H1 (cell line): ENCODE measurements at regions not wholly inside any gene's neighbourhood (a gene's known extent, or its start where the extent isn't known, plus 50 kb on each side); places are given as distances from the start of the nearest gene placed in this dataset.

Experiments
- CTCF ChIA-PET: fragments of 300-600 bp; sonication (Branson Sonifier 250); formaldehyde crosslinking; loops from one replicate; lab custom pipeline; 2021; ENCODE audit not compliant: partially characterized antibody; lab: Charles Lee
- POLR2A ChIA-PET: fragments of 300-600 bp; sonication (Branson Sonifier 250); formaldehyde crosslinking; loops from one replicate; lab custom pipeline; 2021; ENCODE audit warnings: inconsistent platforms; ENCODE audit not compliant: partially characterized antibody; lab: Charles Lee
- DNase-seq, 2 experiments: peaks; one replicate each; pipeline versions ENCODE4 v3.0.0 to v3.0.0-alpha.2; 2010 to 2022; ENCODE audit warnings: low spot score in 2 of 2, low read depth in 1 of 2, mixed read lengths in 1 of 2
- FAIRE-seq: peaks from 2 replicates; lab custom pipeline; 2011; peaks lifted over from hg19 to GRCh38; lab: Jason Lieb, UNC
- H2AFZ ChIP-seq: 2 replicates; pipeline ENCODE4 v1.8.1; 2012; ENCODE audit warnings: low read length, inconsistent platforms
- H2AK5ac ChIP-seq: 2 replicates; pipeline ENCODE4 v1.6.1; 2013; ENCODE audit warnings: low read depth, low read length
- H2BK120ac ChIP-seq: replicated peaks from 2 replicates; pipeline ENCODE3; 2013; ENCODE audit warnings: low read depth, low read length, inconsistent platforms
- H2BK12ac ChIP-seq: 2 replicates; pipeline ENCODE4 v1.6.1; 2013; ENCODE audit warnings: low read depth, low read length
- H2BK15ac ChIP-seq: 2 replicates; pipeline ENCODE4 v1.6.1; 2013; ENCODE audit warnings: low read length
- H2BK20ac ChIP-seq: 2 replicates; pipeline ENCODE4 v1.6.1; 2013; ENCODE audit warnings: low read length
- H2BK5ac ChIP-seq: 2 replicates; pipeline ENCODE4 v1.6.1; 2013; ENCODE audit warnings: low read depth, low read length
- H3K14ac ChIP-seq: 2 replicates; pipeline ENCODE4 v1.6.1; 2013; ENCODE audit warnings: inconsistent platforms; ENCODE audit not compliant: insufficient read length
- H3K18ac ChIP-seq: 2 replicates; pipeline ENCODE4 v1.6.1; 2013; ENCODE audit warnings: low read length; ENCODE audit errors: extremely low read depth
- H3K23ac ChIP-seq: 2 replicates; pipeline ENCODE4 v1.6.1; 2013; ENCODE audit warnings: inconsistent platforms; ENCODE audit not compliant: insufficient read length
- H3K23me2 ChIP-seq: 2 replicates; pipeline ENCODE4 v1.6.1; 2013; ENCODE audit warnings: low read depth, low read length
- H3K27ac ChIP-seq: 2 replicates; pipeline ENCODE4 v1.6.1; 2011; ENCODE audit warnings: low read depth, low read length, inconsistent platforms
- H3K27me3 ChIP-seq, 4 experiments: replicated peaks in 1 of 4; 1 replicate in 1 of 4; 2 replicates in 3 of 4; pipeline versions ENCODE4 v1.6.1 to v1.8.1; 2011 to 2013; ENCODE audit warnings: low read length in 3 of 4, mild to moderate bottlenecking in 3 of 4, inconsistent platforms in 2 of 4, mixed read lengths in 2 of 4, moderate library complexity in 1 of 4; ENCODE audit not compliant: control insufficient read depth in 3 of 4, insufficient read depth in 3 of 4; ENCODE audit errors: extremely low read depth in 1 of 4
- H3K36me3 ChIP-seq, 4 experiments: 2 replicates each; pipeline versions ENCODE4 v1.6.1 to v1.8.1; 2011 to 2013; ENCODE audit warnings: mild to moderate bottlenecking in 4 of 4, low read length in 3 of 4, moderate library complexity in 2 of 4, control low read depth in 1 of 4, inconsistent platforms in 1 of 4; ENCODE audit not compliant: insufficient read depth in 4 of 4, control insufficient read depth in 2 of 4
- H3K4ac ChIP-seq: replicated peaks from 2 replicates; pipeline ENCODE3; 2013; ENCODE audit warnings: low read length, low read depth, mixed read lengths, inconsistent platforms; ENCODE audit not compliant: insufficient read length
- H3K4me1 ChIP-seq, 4 experiments: replicated peaks in 1 of 4; 1 replicate in 1 of 4; 2 replicates in 3 of 4; pipeline versions ENCODE4 v1.6.1 to v1.8.1; 2011 to 2013; ENCODE audit warnings: low read length in 3 of 4, inconsistent platforms in 2 of 4, mixed read lengths in 1 of 4; ENCODE audit not compliant: insufficient read depth in 4 of 4, control insufficient read depth in 3 of 4
- H3K4me2 ChIP-seq, 2 experiments: 2 replicates each; pipeline versions ENCODE4 v1.6.1 to v1.8.1; 2011 to 2013; ENCODE audit warnings: low read depth in 2 of 2, low read length in 2 of 2, control low read depth in 1 of 2, inconsistent platforms in 1 of 2, mild to moderate bottlenecking in 1 of 2; ENCODE audit not compliant: insufficient read depth in 1 of 2
- H3K4me3 ChIP-seq, 4 experiments: fragments of 200-600, 300-600 bp in 1 of 4; sonication (generic), shearing (Covaris generic), sonication (Bioruptor Twin) in 1 of 4; 2 replicates each; pipeline versions ENCODE4 v1.5.1 to v1.8.1; 2011 to 2016; ENCODE audit warnings: low read length in 4 of 4, low read depth in 3 of 4, control low read depth in 2 of 4, inconsistent platforms in 2 of 4, mild to moderate bottlenecking in 2 of 4, mixed read lengths in 1 of 4, moderate library complexity in 1 of 4; ENCODE audit not compliant: insufficient read depth in 2 of 4; ENCODE audit errors: extremely low read depth in 1 of 4
- H3K56ac ChIP-seq: replicated peaks from 2 replicates; pipeline ENCODE3; 2013; ENCODE audit warnings: low read depth, mild to moderate bottlenecking, mixed read lengths, low read length, inconsistent platforms; ENCODE audit not compliant: insufficient read length
- H3K79me1 ChIP-seq: 2 replicates; pipeline ENCODE4 v1.6.1; 2013; ENCODE audit warnings: low read depth, low read length, control low read depth
- H3K79me2 ChIP-seq, 2 experiments: 2 replicates each; pipeline versions ENCODE4 v1.6.1 to v1.8.1; 2012 to 2013; ENCODE audit warnings: low read length in 2 of 2, mild to moderate bottlenecking in 2 of 2, inconsistent platforms in 1 of 2; ENCODE audit not compliant: insufficient read depth in 2 of 2, control insufficient read depth in 1 of 2
- H3K9ac ChIP-seq, 4 experiments: replicated peaks in 1 of 4; 1 replicate in 1 of 4; 2 replicates in 3 of 4; pipeline versions ENCODE4 v1.6.1 to v1.8.1; 2011 to 2013; ENCODE audit warnings: low read depth in 3 of 4, low read length in 3 of 4, control low read depth in 2 of 4, mild to moderate bottlenecking in 2 of 4, moderate library complexity in 2 of 4, inconsistent platforms in 1 of 4; ENCODE audit errors: extremely low read depth in 1 of 4
- H3K9me3 ChIP-seq, 2 experiments: 2 replicates each; pipeline versions ENCODE4 v1.6.1 to v1.8.1; 2012 to 2013; ENCODE audit warnings: mild to moderate bottlenecking in 2 of 2, moderate library complexity in 2 of 2, control low read depth in 1 of 2, inconsistent platforms in 1 of 2, low read depth in 1 of 2, low read length in 1 of 2, mixed read lengths in 1 of 2; ENCODE audit not compliant: insufficient read depth in 2 of 2
- H4K20me1 ChIP-seq, 2 experiments: replicated peaks in 1 of 2; 2 replicates each; pipeline versions ENCODE3 to v1.8.1; 2011 to 2013; ENCODE audit warnings: inconsistent platforms in 2 of 2, low read length in 2 of 2, mild to moderate bottlenecking in 1 of 2; ENCODE audit not compliant: insufficient read depth in 2 of 2, control insufficient read depth in 1 of 2
- H4K5ac ChIP-seq: 2 replicates; pipeline ENCODE4 v1.6.1; 2013; ENCODE audit warnings: low read length, low read depth, mixed read lengths, inconsistent platforms; ENCODE audit not compliant: insufficient read length
- H4K8ac ChIP-seq: 2 replicates; pipeline ENCODE4 v1.8.0; 2013; ENCODE audit warnings: mild to moderate bottlenecking, moderate library complexity, low read length, inconsistent platforms; ENCODE audit not compliant: insufficient read depth; ENCODE audit errors: extremely low read depth
- H4K91ac ChIP-seq: replicated peaks from 2 replicates; pipeline ENCODE3; 2013; ENCODE audit warnings: low read length, mixed read lengths, inconsistent platforms; ENCODE audit not compliant: insufficient read length
- CREB1 ChIP-seq: IDR thresholded peaks from 2 replicates; pipeline ENCODE4 v1.6.1; 2012; ENCODE audit warnings: inconsistent platforms
- FOSL1 ChIP-seq: IDR thresholded peaks from 2 replicates; pipeline ENCODE4 v1.6.1; 2011; ENCODE audit warnings: mild to moderate bottlenecking, low read depth, low read length, moderate library complexity; ENCODE audit not compliant: insufficient read depth
- GTF2F1 ChIP-seq: IDR thresholded peaks from 2 replicates; pipeline ENCODE4 v1.6.1; 2012; ENCODE audit warnings: low read depth, low read length, improper control_type of control experiment, borderline replicate concordance
- HDAC6 ChIP-seq: IDR thresholded peaks from one replicate; pipeline ENCODE4 v1.7.1; 2012; ENCODE audit warnings: low read depth, mild to moderate bottlenecking, inconsistent platforms, low read length, moderate library complexity
- JUND ChIP-seq: IDR thresholded peaks from 2 replicates; pipeline ENCODE4 v1.6.1; 2011; ENCODE audit warnings: mild to moderate bottlenecking, improper control_type of control experiment, low read length
- KDM1A ChIP-seq: fragments of 200-600, 300-600 bp; sonication (generic); IDR thresholded peaks from 2 replicates; pipeline ENCODE4 v1.7.1; 2016; ENCODE audit warnings: mild to moderate bottlenecking, low read length, borderline replicate concordance
- KDM5A ChIP-seq: fragments of 200-600 bp; IDR thresholded peaks from 2 replicates; pipeline ENCODE4 v1.7.1; 2012; ENCODE audit warnings: mild to moderate bottlenecking, low read length, inconsistent platforms, mixed read lengths
- NRF1 ChIP-seq: IDR thresholded peaks from 2 replicates; pipeline ENCODE4 v1.6.1; 2011; ENCODE audit warnings: mild to moderate bottlenecking, low read depth, low read length, improper control_type of control experiment
- POLR2AphosphoS5 ChIP-seq: IDR thresholded peaks from 2 replicates; pipeline ENCODE4 v1.6.1; 2011; ENCODE audit warnings: low read depth, low read length
- POU5F1 ChIP-seq: IDR thresholded peaks from 2 replicates; pipeline ENCODE4 v1.6.1; 2011; ENCODE audit warnings: low read depth, mild to moderate bottlenecking, low read length, moderate library complexity
- RAD21 ChIP-seq, 2 experiments: IDR thresholded peaks in 1 of 2; conservative IDR thresholded peaks in 1 of 2; 2 replicates each; pipeline ENCODE4 v1.6.1; 2011; ENCODE audit warnings: low read depth in 2 of 2, low read length in 2 of 2, improper control_type of control experiment in 1 of 2, inconsistent platforms in 1 of 2, mild to moderate bottlenecking in 1 of 2, moderate library complexity in 1 of 2
- TAF1 ChIP-seq: IDR thresholded peaks from 2 replicates; pipeline ENCODE4 v1.6.1; 2011; ENCODE audit warnings: mild to moderate bottlenecking, low read depth, low read length
- TBP ChIP-seq: IDR thresholded peaks from 2 replicates; pipeline ENCODE4 v1.6.1; 2011; ENCODE audit warnings: low read depth, low read length, improper control_type of control experiment
- TCF12 ChIP-seq: IDR thresholded peaks from 2 replicates; pipeline ENCODE4 v1.6.1; 2011; ENCODE audit warnings: low read depth, mild to moderate bottlenecking, low read length
- WGBS, 2 experiments: shearing (Covaris generic) in 1 of 2; methylation state at CpG; one replicate each; pipeline versions ENCODE4 v1.1.6 to v1.1.7; 2013 to 2015; ENCODE audit warnings: low lambda C conversion rate in 2 of 2, mixed read lengths in 2 of 2, inconsistent platforms in 1 of 2, low coverage in 1 of 2, missing lambda C conversion rate in 1 of 2; ENCODE audit not compliant: insufficient replicate concordance in 2 of 2, insufficient coverage in 1 of 2, insufficient read length in 1 of 2; ENCODE audit errors: extremely low coverage in 1 of 2, missing lambda C conversion rate in 1 of 2; 5-methylcytosine and 5-hydroxymethylcytosine counted together
- TF ChIP-seq, protein P1 (sequence below): IDR thresholded peaks from 2 replicates; pipeline ENCODE4 v1.6.1; 2012; ENCODE audit warnings: inconsistent platforms

DNA sequence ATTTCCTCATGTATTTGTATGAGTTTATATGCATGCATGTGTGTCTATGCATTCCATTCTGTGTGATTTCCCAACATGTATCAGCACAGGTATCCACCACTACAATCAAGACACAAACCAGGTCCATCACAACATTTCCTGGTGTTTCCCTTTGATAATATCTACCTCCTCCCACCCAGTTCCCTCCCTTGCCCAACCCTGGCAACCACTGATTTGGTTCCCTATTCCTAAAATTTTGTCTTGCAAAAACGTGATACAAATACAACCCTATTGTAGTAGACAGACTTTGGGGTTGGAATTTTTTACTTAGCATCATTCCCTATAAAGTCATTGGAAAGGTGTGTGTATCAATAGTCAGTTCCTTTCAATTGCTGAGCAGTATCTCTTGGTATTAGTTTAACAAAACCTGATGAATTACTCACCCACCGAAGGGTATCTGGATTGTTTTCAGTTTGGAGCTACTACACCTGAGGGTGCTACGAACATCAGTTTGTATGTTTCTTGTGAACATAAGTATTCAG is 51.8 kb upstream of the IGLL5 start:
- H3K36me3 ChIP-seq = no peaks in the 10 kb centered on the region
- no peak overlapping the region for H3K9ac ChIP-seq
- no peak overlapping the region for H3K4ac ChIP-seq
- H3K4me2 ChIP-seq = no peak overlapping the region
- H2BK15ac ChIP-seq = no peak overlapping the region
- H2AK5ac ChIP-seq = no peak overlapping the region
- H2AFZ ChIP-seq = no peak overlapping the region
- 55% methylated on average over 3 of the region's 3 CpGs; no CpG with 5 or more reads in 1 of the 2 experiments for whole genome bisulfite sequencing, 2 experiments
- no peak overlapping the region for H2BK5ac ChIP-seq
- FAIRE-seq (no peak), DNase-seq (no peak)
- H4K5ac ChIP-seq = no peak overlapping the region
- no peak overlapping the region for H3K56ac ChIP-seq
- H3K9me3 ChIP-seq = peaks cover 17 to 47% of the 10 kb centered on the region in 2 experiments; a peak in 3 of 4 replicates
- H3K14ac ChIP-seq = no peak overlapping the region
- H3K27ac ChIP-seq = no peak overlapping the region
- no peak overlapping the region for H3K18ac ChIP-seq
- H2BK20ac ChIP-seq = no peak overlapping the region
- no peak overlapping the region for H4K8ac ChIP-seq
- no peak overlapping the region for H2BK12ac ChIP-seq
- no peaks in the 10 kb centered on the region for H3K79me2 ChIP-seq
- ChIA-PET CTCF (no interaction called here), POLR2A (no interaction called here)
- H2BK120ac ChIP-seq = no peak overlapping the region
- no peak overlapping the region for H4K91ac ChIP-seq
- no peak overlapping the region for H3K23ac ChIP-seq
- peaks cover 7 to 41% (median 14%) of the 10 kb centered on the region in 4 experiments for H3K27me3 ChIP-seq
- H3K4me1 ChIP-seq = no peaks in the 10 kb centered on the region
- H3K23me2 ChIP-seq = no peaks in the 10 kb centered on the region
- H4K20me1 ChIP-seq = no peaks in the 10 kb centered on the region
- no peaks in the 10 kb centered on the region for H3K79me1 ChIP-seq
- H3K4me3 ChIP-seq = no peak overlapping the region
- no peak for TF ChIP-seq GTF2F1
- TF ChIP-seq KDM1A = no peak
- TF ChIP-seq TBP = no peak
- no peak for TF ChIP-seq JUND
- no peak for TF ChIP-seq KDM5A
- no peak for TF ChIP-seq NRF1
- no peak for TF ChIP-seq TCF12
- no peak for TF ChIP-seq FOSL1
- TF ChIP-seq, protein P1, sequence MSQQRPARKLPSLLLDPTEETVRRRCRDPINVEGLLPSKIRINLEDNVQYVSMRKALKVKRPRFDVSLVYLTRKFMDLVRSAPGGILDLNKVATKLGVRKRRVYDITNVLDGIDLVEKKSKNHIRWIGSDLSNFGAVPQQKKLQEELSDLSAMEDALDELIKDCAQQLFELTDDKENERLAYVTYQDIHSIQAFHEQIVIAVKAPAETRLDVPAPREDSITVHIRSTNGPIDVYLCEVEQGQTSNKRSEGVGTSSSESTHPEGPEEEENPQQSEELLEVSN = no peak
- TF ChIP-seq HDAC6 = no peak
- no peak for TF ChIP-seq CREB1
- TF ChIP-seq RAD21 (IDR thresholded peaks at IDR 0.05 in 1 of 2, conservative IDR thresholded peaks at IDR 0.05 in 1 of 2; ENCODE audit: low read depth in 2 of 2, low read length in 2 of 2) = no peak
- TF ChIP-seq POU5F1 = no peak
- no peak for TF ChIP-seq TAF1
- no peak for TF ChIP-seq POLR2AphosphoS5
